Mucosa of rectum (tissue), 2 donors: ENCODE measurements at regions not wholly inside any gene's neighbourhood (a gene's known extent, or its start where the extent isn't known, plus 50 kb on each side); places are given as distances from the start of the nearest gene placed in this dataset.
A peak's percentile ranks its signal among the peaks of the same experiment; 100 is the strongest.

Experiments used
- H3K27ac ChIP-seq, 2 donors: one replicate each; pipeline ENCODE4 v1.7.0; 2013; ENCODE audit warnings: inconsistent platforms in 2 of 2, low read depth in 2 of 2, low read length in 2 of 2
- H3K27me3 ChIP-seq, 2 donors: one replicate each; pipeline ENCODE4 v1.7.0; 2013; ENCODE audit warnings: low read length in 2 of 2; ENCODE audit not compliant: control insufficient read depth in 2 of 2, insufficient read depth in 2 of 2
- H3K36me3 ChIP-seq, 2 donors: one replicate each; pipeline ENCODE4 v1.7.0; 2013; ENCODE audit warnings: low read length in 2 of 2; ENCODE audit not compliant: control insufficient read depth in 2 of 2, insufficient read depth in 2 of 2
- H3K4me1 ChIP-seq, 2 donors: one replicate each; pipeline ENCODE4 v1.7.0; 2013; ENCODE audit warnings: low read length in 2 of 2, mild to moderate bottlenecking in 1 of 2; ENCODE audit not compliant: control insufficient read depth in 2 of 2, insufficient read depth in 2 of 2
- H3K4me3 ChIP-seq, 2 donors: one replicate each; pipeline ENCODE4 v1.7.0; 2013; ENCODE audit warnings: low read length in 2 of 2
- H3K9ac ChIP-seq, 2 donors: one replicate each; pipeline ENCODE4 v1.7.0; 2013; ENCODE audit warnings: low read length in 2 of 2, low read depth in 1 of 2, mild to moderate bottlenecking in 1 of 2
- H3K9me3 ChIP-seq, 2 donors: one replicate each; pipeline ENCODE4 v1.7.0; 2013; ENCODE audit warnings: low read length in 2 of 2; ENCODE audit not compliant: control insufficient read depth in 2 of 2
- donor health status: healthy.
- donor health status: Normal muscosa, but diverticular disease.

- Histone ChIP-seq H3K27me3 (no peaks in the 10 kb centered on the region), H3K4me1 (peaks cover 0 to 2% of the 10 kb centered on the region in 2 donors), H3K36me3 (no peaks in the 10 kb centered on the region), H3K4me3 (no peak overlapping the region), H3K9ac (no peak overlapping the region), H3K9me3 (no peaks in the 10 kb centered on the region), H3K27ac (peak overlapping the region in 1 of 2 donors; percentile 52)
Measured at GRCh38 chr15:38672814-38673670, 108.4 kb upstream of the RASGRP1 start.

- H3K36me3 ChIP-seq = no peaks in the 10 kb centered on the region
- no peak overlapping the region for H3K27ac ChIP-seq
- H3K4me3 ChIP-seq = no peak overlapping the region
Measured at GRCh38 chr15:38674448-38674847, 109.8 kb upstream of the RASGRP1 start.

GRCh38 chr15:38678281-38678680 lies 113.7 kb upstream of the RASGRP1 start:
- no peak overlapping the region for H3K9ac ChIP-seq
- no peak overlapping the region for H3K27ac ChIP-seq
- peaks cover 0 to 2% of the 10 kb centered on the region in 2 donors for H3K4me1 ChIP-seq

More at GRCh38 chr15:38674448-38674847, 109.8 kb upstream of the RASGRP1 start:
- H3K4me1 ChIP-seq = peaks cover 0 to 2% of the 10 kb centered on the region in 2 donors
- no peaks in the 10 kb centered on the region for H3K9me3 ChIP-seq
- no peaks in the 10 kb centered on the region for H3K27me3 ChIP-seq
- H3K9ac ChIP-seq = no peak overlapping the region

GRCh38 chr15:38680775-38681174 lies 116.2 kb upstream of the RASGRP1 start:
- H3K9ac ChIP-seq = no peak overlapping the region
- H3K9me3 ChIP-seq = no peaks in the 10 kb centered on the region
- H3K4me3 ChIP-seq = no peak overlapping the region
- no peaks in the 10 kb centered on the region for H3K36me3 ChIP-seq
- H3K27ac ChIP-seq = no peak overlapping the region
- H3K27me3 ChIP-seq = no peaks in the 10 kb centered on the region
- H3K4me1 ChIP-seq = peaks cover 0 to 3% of the 10 kb centered on the region in 2 donors

More at GRCh38 chr15:38678281-38678680, 113.7 kb upstream of the RASGRP1 start:
- Histone ChIP-seq H3K27me3 (no peaks in the 10 kb centered on the region), H3K9me3 (no peaks in the 10 kb centered on the region), H3K4me3 (no peak overlapping the region), H3K36me3 (no peaks in the 10 kb centered on the region)

GRCh38 chr15:38682363-38682762 lies 117.7 kb upstream of the RASGRP1 start:
- no peak overlapping the region for H3K9ac ChIP-seq
- H3K4me3 ChIP-seq = no peak overlapping the region
- H3K36me3 ChIP-seq = no peaks in the 10 kb centered on the region
- no peaks in the 10 kb centered on the region for H3K9me3 ChIP-seq
- H3K27me3 ChIP-seq = no peaks in the 10 kb centered on the region
- H3K4me1 ChIP-seq = peaks cover 0 to 3% of the 10 kb centered on the region in 2 donors
- no peak overlapping the region for H3K27ac ChIP-seq

- no peak overlapping the region for H3K27ac ChIP-seq
Measured at GRCh38 chr15:38682861-38683260, 118.2 kb upstream of the RASGRP1 start.

GRCh38 chr15:38683382-38684242 lies 119.0 kb upstream of the RASGRP1 start:
- Histone ChIP-seq H3K4me1 (peaks cover 0 to 3% of the 10 kb centered on the region in 2 donors), H3K36me3 (no peaks in the 10 kb centered on the region), H3K27ac (no peak overlapping the region), H3K9ac (peak overlapping the region in 1 of 2 donors; percentile 5), H3K9me3 (no peaks in the 10 kb centered on the region), H3K27me3 (no peaks in the 10 kb centered on the region), H3K4me3 (no peak overlapping the region)

More at GRCh38 chr15:38682861-38683260, 118.2 kb upstream of the RASGRP1 start:
- no peaks in the 10 kb centered on the region for H3K27me3 ChIP-seq
- H3K9ac ChIP-seq = no peak overlapping the region
- H3K9me3 ChIP-seq = no peaks in the 10 kb centered on the region
- no peak overlapping the region for H3K4me3 ChIP-seq
- no peaks in the 10 kb centered on the region for H3K36me3 ChIP-seq
- peaks cover 0 to 3% of the 10 kb centered on the region in 2 donors for H3K4me1 ChIP-seq

- Histone ChIP-seq H3K27me3 (no peaks in the 10 kb centered on the region), H3K4me1 (peaks cover 0 to 3% of the 10 kb centered on the region in 2 donors), H3K27ac (no peak overlapping the region), H3K9ac (no peak overlapping the region), H3K4me3 (no peak overlapping the region), H3K9me3 (no peaks in the 10 kb centered on the region), H3K36me3 (no peaks in the 10 kb centered on the region)
Measured at GRCh38 chr15:38684440-38685010, 119.9 kb upstream of the RASGRP1 start.

- Histone ChIP-seq H3K27ac (no peak overlapping the region), H3K4me1 (peaks cover 0 to 3% of the 10 kb centered on the region in 2 donors), H3K4me3 (no peak overlapping the region), H3K27me3 (no peaks in the 10 kb centered on the region), H3K36me3 (no peaks in the 10 kb centered on the region), H3K9me3 (no peaks in the 10 kb centered on the region), H3K9ac (no peak overlapping the region)
Measured at GRCh38 chr15:38685686-38686339, 121.2 kb upstream of the RASGRP1 start.
